HEK293 (cell line): ENCODE measurements at regions not wholly inside any gene's neighbourhood (a gene's known extent, or its start where the extent isn't known, plus 50 kb on each side); places are given as distances from the start of the nearest gene placed in this dataset.

Source experiments
- CTCF ChIP-seq: fragments of 450-650 bp; formaldehyde crosslinking; IDR thresholded peaks from 2 replicates; pipeline ENCODE4 v1.5.1; 2016; ENCODE audit warnings: missing biosample characterization, missing genetic modification characterization
- HOXA7 ChIP-seq: sonication (generic); formaldehyde crosslinking; IDR thresholded peaks from 2 replicates; pipeline ENCODE4 v1.8.1; 2022; ENCODE audit warnings: missing genetic modification reagents, borderline replicate concordance
- KLF16 ChIP-seq: fragments of 450-650 bp; formaldehyde crosslinking; IDR thresholded peaks from 2 replicates; pipeline ENCODE4 v1.5.1; 2017; ENCODE audit warnings: missing biosample characterization, missing genetic modification characterization
- REST ChIP-seq: fragments of 450-650 bp; formaldehyde crosslinking; IDR thresholded peaks from 2 replicates; pipeline ENCODE4 v1.5.1; 2016; ENCODE audit warnings: missing biosample characterization, missing genetic modification characterization
- ZBTB11 ChIP-seq: fragments of 450-650 bp; formaldehyde crosslinking; conservative IDR thresholded peaks from 2 replicates; pipeline ENCODE4 v1.5.1; 2016; ENCODE audit warnings: low read depth, missing biosample characterization, missing genetic modification characterization
- ZNF292 ChIP-seq: fragments of 450-650 bp; formaldehyde crosslinking; IDR thresholded peaks from 2 replicates; pipeline ENCODE4 v1.5.1; 2016; ENCODE audit warnings: low read depth, missing biosample characterization, missing genetic modification characterization, borderline replicate concordance
- ZNF529 ChIP-seq: fragments of 450-650 bp; formaldehyde crosslinking; IDR thresholded peaks from 2 replicates; pipeline ENCODE4 v1.5.1; 2017; ENCODE audit warnings: missing genetic modification characterization, missing biosample characterization; ENCODE audit not compliant: insufficient replicate concordance
- ZNF776 ChIP-seq: fragments of 450-650 bp; formaldehyde crosslinking; IDR thresholded peaks from 2 replicates; pipeline ENCODE4 v1.5.0; 2017; ENCODE audit warnings: missing biosample characterization, missing genetic modification characterization, borderline replicate concordance
- ZNF843 ChIP-seq: fragments of 450-650 bp; formaldehyde crosslinking; IDR thresholded peaks from 2 replicates; pipeline ENCODE4 v1.5.1; 2016; ENCODE audit warnings: missing biosample characterization, missing genetic modification characterization

GRCh38 chr3:7913283-7913682 is 588.3 kb upstream of the LMCD1 start:
- no peak for TF ChIP-seq CTCF (tag by site-specific recombination)
- TF ChIP-seq ZNF776: no peak
- no peak for TF ChIP-seq ZNF843 (tag by site-specific recombination)
- no peak for TF ChIP-seq KLF16
- TF ChIP-seq HOXA7 (CRISPR knock-in tag): no peak
- TF ChIP-seq ZNF292 (tag by site-specific recombination): no peak
- no peak for TF ChIP-seq ZBTB11 (tag by site-specific recombination)
- TF ChIP-seq ZNF529 (tag by site-specific recombination): no peak
- no peak for TF ChIP-seq REST (tag by site-specific recombination)
